GM20000 (cell line): ENCODE measurements at regions not wholly inside any gene's neighbourhood (a gene's known extent, or its start where the extent isn't known, plus 50 kb on each side); places are given as distances from the start of the nearest gene placed in this dataset.

Source experiments
- DNase-seq: peaks from one replicate; pipeline ENCODE4 v3.0.0; 2012; ENCODE audit warnings: low spot score
- CTCF ChIP-seq: IDR thresholded peaks from 2 replicates; pipeline ENCODE4 v1.5.1; 2012; ENCODE audit warnings: mild to moderate bottlenecking, control low read depth; ENCODE audit errors: extremely low read depth, missing control alignments

DNA sequence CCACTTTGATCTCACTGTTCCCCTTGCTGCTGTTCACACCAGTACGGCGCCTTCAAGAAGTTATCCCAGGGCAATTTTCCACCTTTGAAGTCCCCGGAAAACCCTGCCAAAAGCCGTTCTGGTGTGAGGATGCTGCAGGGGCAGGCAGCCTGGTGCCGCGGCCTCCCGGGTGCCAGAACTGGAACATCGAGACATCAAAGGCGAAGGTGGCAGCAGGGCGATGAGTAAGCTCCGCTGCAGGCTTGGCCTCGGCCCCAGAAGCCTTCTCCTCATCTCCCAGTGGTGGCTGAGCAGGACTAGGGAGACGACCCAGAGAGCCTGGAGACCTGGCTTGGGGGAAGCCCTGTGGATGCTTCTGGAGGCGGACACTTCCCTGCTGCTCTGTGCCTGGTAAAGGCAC, 115.3 kb upstream of the MSX2 start:
- TF ChIP-seq CTCF: no peak
- no peak for DNase-seq

DNA sequence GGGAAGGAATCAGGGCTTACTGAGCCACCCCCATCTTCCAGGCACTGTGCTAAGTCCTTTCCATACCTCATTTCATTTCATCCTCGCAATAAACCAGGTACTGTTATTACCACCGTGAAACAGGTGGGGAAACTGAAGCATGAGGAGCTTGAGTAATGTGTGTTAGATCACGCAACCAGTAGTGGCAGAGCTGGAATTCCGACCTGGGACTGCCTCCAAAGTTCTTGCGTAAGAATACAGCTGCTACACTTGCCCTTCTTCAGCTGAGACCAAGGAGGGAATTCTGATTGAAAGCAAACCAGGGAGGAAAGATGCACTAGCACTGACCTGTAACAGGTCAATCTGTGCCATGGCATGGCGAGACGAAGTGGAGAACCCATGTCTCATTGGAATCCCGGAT, 113.4 kb upstream of the MSX2 start:
- DNase-seq: no peak
- TF ChIP-seq CTCF: no peak

- no peak for DNase-seq
Measured at GRCh38 chr5:174612686-174613085, 111.7 kb upstream of the MSX2 start.

GRCh38 chr5:174614500-174615135, 109.8 kb upstream of the MSX2 start:
- no peak for DNase-seq
- no peak for TF ChIP-seq CTCF

More at GRCh38 chr5:174612686-174613085, 111.7 kb upstream of the MSX2 start:
- TF ChIP-seq CTCF: no peak

DNA sequence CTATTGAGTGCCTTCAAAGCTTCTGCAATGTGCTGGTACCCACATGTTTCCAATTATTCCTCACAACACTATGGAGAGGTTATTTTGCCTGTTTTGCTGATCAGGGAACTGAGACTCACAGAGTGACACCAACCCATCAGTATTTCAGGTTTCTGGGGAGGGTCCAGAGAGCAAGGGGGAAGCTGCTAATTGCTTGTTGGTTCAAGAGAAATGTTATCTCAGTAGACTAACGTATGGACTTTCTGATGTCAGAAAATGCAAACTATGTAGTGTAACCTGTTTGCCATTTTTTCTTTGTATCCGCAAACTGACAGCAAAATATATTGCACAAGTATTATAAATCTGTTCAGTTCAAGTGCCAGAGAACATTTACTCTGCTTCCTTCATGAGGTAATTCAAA, 108.3 kb upstream of the MSX2 start:
- DNase-seq: no peak
- no peak for TF ChIP-seq CTCF

DNA sequence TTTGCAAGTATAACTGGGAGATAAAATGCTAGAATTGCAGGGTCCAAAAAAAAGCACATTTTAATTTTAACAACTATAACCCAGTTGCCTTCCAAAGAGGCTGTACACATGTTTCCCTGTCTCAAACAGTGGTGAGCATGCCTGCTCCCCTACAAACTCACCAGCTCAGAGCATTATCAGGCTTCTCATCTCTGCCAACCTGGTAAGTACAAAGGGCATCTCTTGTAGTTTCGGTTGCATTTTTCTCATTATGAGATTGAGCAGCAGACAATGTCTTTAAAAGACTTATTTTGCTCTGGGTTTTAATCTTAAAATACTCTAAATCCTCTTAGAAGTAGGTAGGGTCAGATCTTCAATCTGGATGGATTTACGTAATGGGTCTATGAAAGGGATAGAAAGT, 107.1 kb upstream of the MSX2 start:
- DNase-seq: no peak
- TF ChIP-seq CTCF: no peak

DNA sequence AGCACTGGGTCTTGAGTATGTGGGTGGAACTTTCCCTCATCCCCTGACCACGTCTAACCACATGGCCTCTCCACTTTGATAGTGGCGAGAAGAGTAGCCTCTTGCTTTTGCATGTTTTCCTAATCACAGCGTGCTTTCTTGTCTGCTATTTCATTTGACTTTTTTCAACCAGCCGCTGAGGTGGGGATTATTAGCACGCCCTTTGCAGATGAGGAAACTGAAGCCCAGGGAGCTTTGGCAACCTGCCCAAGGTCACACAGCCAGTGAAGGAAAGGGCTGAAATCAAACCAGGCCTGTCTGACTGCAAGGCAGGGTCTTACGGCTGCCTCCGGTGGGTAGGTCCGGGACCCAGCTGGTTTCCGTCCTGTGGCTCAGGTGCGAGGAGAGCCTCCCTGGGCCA, 106.5 kb upstream of the MSX2 start:
- TF ChIP-seq CTCF: no peak
- DNase-seq: no peak
